ENCODE measurements at regions not wholly inside any gene's neighbourhood (a gene's known extent, or its start where the extent isn't known, plus 50 kb on each side); places are given as distances from the start of the nearest gene placed in this dataset.

GRCh38 chr15:69854001-69854400 is 243.7 kb downstream of the TLE3 start:
- DNase-seq (ENCODE audit: low read depth, low spot score) = no peak
- no peak for TF ChIP-seq CTCF (IDR thresholded peaks at IDR 0.05; ENCODE audit: insufficient read depth, low read length, missing control alignments)
- ChIA-PET POLR2A (interaction anchor here (0.7 to 2.1 kb wide), 5 partner anchors 26 to 266 kb away, joined by 3 to 4 read pairs (median 3); partner anchors contain the start of gene TLE3), CTCF (no interaction called here)
- no peak overlapping the region for H3K4me3 ChIP-seq (ENCODE audit: low read depth, low read length)

- TF ChIP-seq CTCF (IDR thresholded peaks at IDR 0.05; ENCODE audit: insufficient read depth, low read length, missing control alignments) = no peak
- peak; percentile 93 for DNase-seq (ENCODE audit: low read depth, low spot score)
- peak overlapping the region; percentile 45 for H3K4me3 ChIP-seq (ENCODE audit: low read depth, low read length)
- CTCF ChIA-PET = no interaction called here
- POLR2A ChIA-PET = interaction anchor here (0.7 to 2.1 kb wide), 5 partner anchors 27 to 266 kb away, joined by 3 to 4 read pairs (median 3); partner anchors contain the start of gene TLE3
These were observed 243.1 kb downstream of the TLE3 start for GRCh38 chr15:69854521-69855181.

GRCh38 chr15:69855258-69856000 is 242.3 kb downstream of the TLE3 start:
- H3K4me3 ChIP-seq (ENCODE audit: low read depth, low read length) = peak overlapping the region; percentile 40
- POLR2A ChIA-PET = no interaction called here
- CTCF ChIA-PET = interaction anchor here (0.9 kb wide), 1 partner anchor 65 kb away, joined by 3 read pairs; no protein-coding TSS in a partner anchor
- DNase-seq (ENCODE audit: low read depth, low spot score) = no peak
- TF ChIP-seq CTCF (IDR thresholded peaks at IDR 0.05; ENCODE audit: insufficient read depth, low read length, missing control alignments) = no peak

- no peak overlapping the region for H3K4me3 ChIP-seq (ENCODE audit: low read depth, low read length)
- CTCF ChIA-PET = no interaction called here
- POLR2A ChIA-PET = no interaction called here
- DNase-seq (ENCODE audit: low read depth, low spot score) = no peak
- no peak for TF ChIP-seq CTCF (IDR thresholded peaks at IDR 0.05; ENCODE audit: insufficient read depth, low read length, missing control alignments)
These were observed 240.5 kb downstream of the TLE3 start for GRCh38 chr15:69857250-69857649.

- POLR2A ChIA-PET = no interaction called here
- no peak for DNase-seq (ENCODE audit: low read depth, low spot score)
These were observed 239.9 kb downstream of the TLE3 start for GRCh38 chr15:69857686-69858391.

More at GRCh38 chr15:69857686-69858391, 239.9 kb downstream of the TLE3 start:
- no peak for TF ChIP-seq CTCF (IDR thresholded peaks at IDR 0.05; ENCODE audit: insufficient read depth, low read length, missing control alignments)
- CTCF ChIA-PET = no interaction called here
- no peak overlapping the region for H3K4me3 ChIP-seq (ENCODE audit: low read depth, low read length)
